ENCODE measurements at regions not wholly inside any gene's neighbourhood (a gene's known extent, or its start where the extent isn't known, plus 50 kb on each side); places are given as distances from the start of the nearest gene placed in this dataset.
"Not testable (repeated sequence)": the region's sequence is repeated elsewhere in the genome, so short reads cannot be mapped to it uniquely, and the experiment has no call there.

DNA sequence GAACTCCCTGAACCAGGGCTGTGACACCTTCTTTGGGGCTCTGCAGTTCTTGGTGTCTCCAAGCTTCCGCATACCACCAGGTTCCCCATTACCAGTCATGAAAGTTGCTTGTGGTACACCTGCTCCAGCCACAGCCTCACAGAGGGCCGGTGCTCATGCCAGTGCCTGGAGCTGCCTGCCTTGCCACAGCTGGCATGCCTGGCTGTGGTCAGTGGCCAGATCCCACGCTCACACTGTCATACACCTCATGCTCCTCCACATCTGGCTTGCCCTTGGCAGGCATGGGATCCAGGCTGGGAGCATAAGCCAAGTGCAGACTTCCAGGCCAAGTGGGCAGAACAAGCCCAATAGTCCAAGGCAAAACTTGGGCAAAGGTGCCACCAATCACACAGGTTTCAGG lies 1054.9 kb downstream of the SLITRK5 start:
- intact Hi-C loops (cut with DNase I; ENCODE audit: low total_unique reads) (no loop called here), in situ Hi-C loops (cut with MboI; ENCODE audit: low pct_ligation_motif_present in 1 of 4, low pct_unique_long_range_greater_than_20kb in 1 of 4, low sequenced_read_pairs in 3 of 4) (no loop called here)
- no peak for TF ChIP-seq POLR2A (IDR thresholded peaks at IDR 0.05)
- TF ChIP-seq POLR2AphosphoS5 (IDR thresholded peaks at IDR 0.05) = no peak
- TF ChIP-seq EP300 (IDR thresholded peaks at IDR 0.05; ENCODE audit: low read depth) = no peak
- TF ChIP-seq, protein P1, sequence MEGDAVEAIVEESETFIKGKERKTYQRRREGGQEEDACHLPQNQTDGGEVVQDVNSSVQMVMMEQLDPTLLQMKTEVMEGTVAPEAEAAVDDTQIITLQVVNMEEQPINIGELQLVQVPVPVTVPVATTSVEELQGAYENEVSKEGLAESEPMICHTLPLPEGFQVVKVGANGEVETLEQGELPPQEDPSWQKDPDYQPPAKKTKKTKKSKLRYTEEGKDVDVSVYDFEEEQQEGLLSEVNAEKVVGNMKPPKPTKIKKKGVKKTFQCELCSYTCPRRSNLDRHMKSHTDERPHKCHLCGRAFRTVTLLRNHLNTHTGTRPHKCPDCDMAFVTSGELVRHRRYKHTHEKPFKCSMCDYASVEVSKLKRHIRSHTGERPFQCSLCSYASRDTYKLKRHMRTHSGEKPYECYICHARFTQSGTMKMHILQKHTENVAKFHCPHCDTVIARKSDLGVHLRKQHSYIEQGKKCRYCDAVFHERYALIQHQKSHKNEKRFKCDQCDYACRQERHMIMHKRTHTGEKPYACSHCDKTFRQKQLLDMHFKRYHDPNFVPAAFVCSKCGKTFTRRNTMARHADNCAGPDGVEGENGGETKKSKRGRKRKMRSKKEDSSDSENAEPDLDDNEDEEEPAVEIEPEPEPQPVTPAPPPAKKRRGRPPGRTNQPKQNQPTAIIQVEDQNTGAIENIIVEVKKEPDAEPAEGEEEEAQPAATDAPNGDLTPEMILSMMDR (IDR thresholded peaks at IDR 0.05) = no peak
- no peaks in the 10 kb centered on the region for H3K27me3 ChIP-seq
- no peak for DNase-seq
- no peaks in the 10 kb centered on the region for H3K9me3 ChIP-seq
- H3K27ac ChIP-seq = no peak overlapping the region
- H3K4me3 ChIP-seq = no peak overlapping the region
- WGBS, 2 donors (ENCODE audit: low coverage in 1 of 2) = 83 to 85% methylated on average over 2 of the region's 3 CpGs
- H3K36me3 ChIP-seq = no peaks in the 10 kb centered on the region
- no peaks in the 10 kb centered on the region for H3K4me1 ChIP-seq

DNA sequence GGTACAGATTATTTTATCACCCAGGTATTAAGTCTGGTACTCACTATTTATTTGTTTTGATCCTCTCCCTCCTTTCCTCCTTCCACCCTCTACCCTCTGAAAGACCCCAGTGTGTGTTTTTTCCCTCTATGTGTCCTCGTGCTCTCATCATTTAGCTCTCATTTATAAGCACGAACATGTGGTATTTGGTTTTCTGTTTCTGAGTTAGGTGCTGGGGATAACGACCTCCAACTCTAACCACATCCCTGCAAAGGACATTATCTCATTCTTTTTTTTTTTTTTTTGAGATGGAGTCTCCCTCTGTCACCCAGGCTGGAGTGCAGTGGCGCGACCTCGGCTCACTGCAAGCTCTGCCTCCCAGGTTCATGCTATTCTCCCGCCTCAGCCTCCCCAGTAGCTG lies 1056.1 kb downstream of the SLITRK5 start:
- 78 to 89% methylated on average over 3 to 7 of the region's 7 CpGs for WGBS, 2 donors (ENCODE audit: low coverage in 1 of 2)
- not testable (repeated sequence) for H3K9me3 ChIP-seq

DNA sequence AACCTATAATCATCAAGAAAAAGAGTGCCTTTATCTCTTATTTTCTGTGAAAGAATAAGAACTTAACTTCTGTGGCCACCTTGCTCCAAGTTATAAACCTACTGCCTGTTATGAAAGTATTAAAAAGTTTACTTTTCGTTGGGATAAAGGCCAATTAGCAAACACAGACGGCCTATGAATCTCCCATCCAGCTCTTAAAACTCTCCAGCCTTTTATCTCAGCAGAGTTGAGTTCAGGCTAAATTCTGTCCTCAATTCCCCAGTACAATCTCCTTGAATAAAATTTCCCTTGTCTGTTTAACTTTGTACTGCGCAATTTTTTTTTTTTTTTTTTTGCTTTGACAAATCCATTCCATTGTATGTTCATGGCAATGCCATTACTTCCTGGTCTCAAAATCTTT lies 1058.4 kb downstream of the SLITRK5 start:
- H3K4me3 ChIP-seq = no peak overlapping the region
- TF ChIP-seq, protein P1 (IDR thresholded peaks at IDR 0.05) = no peak
- no peak for TF ChIP-seq POLR2A (IDR thresholded peaks at IDR 0.05)
- no peak for TF ChIP-seq POLR2AphosphoS5 (IDR thresholded peaks at IDR 0.05)
- TF ChIP-seq EP300 (IDR thresholded peaks at IDR 0.05; ENCODE audit: low read depth) = no peak
- H3K4me1 ChIP-seq = no peaks in the 10 kb centered on the region
- H3K27ac ChIP-seq = no peak overlapping the region
- no peaks in the 10 kb centered on the region for H3K9me3 ChIP-seq
- no peaks in the 10 kb centered on the region for H3K36me3 ChIP-seq
- no peak for DNase-seq
- WGBS, 2 donors (ENCODE audit: low coverage in 1 of 2) = 42 to 47% methylated on average over 3 of the region's 3 CpGs
- H3K27me3 ChIP-seq = no peaks in the 10 kb centered on the region
- in situ Hi-C loops (cut with MboI; ENCODE audit: low pct_ligation_motif_present in 1 of 4, low pct_unique_long_range_greater_than_20kb in 1 of 4, low sequenced_read_pairs in 3 of 4) = no loop called here
- intact Hi-C loops (cut with DNase I; ENCODE audit: low total_unique reads) = no loop called here

More for the DNA sequence above, 1056.1 kb downstream of the SLITRK5 start:
- intact Hi-C loops (cut with DNase I; ENCODE audit: low total_unique reads); H3K4me3 ChIP-seq; in situ Hi-C loops (cut with MboI; ENCODE audit: low pct_ligation_motif_present in 1 of 4, low pct_unique_long_range_greater_than_20kb in 1 of 4, low sequenced_read_pairs in 3 of 4); H3K4me1 ChIP-seq; H3K27me3 ChIP-seq; H3K27ac ChIP-seq; DNase-seq; H3K36me3 ChIP-seq: not testable (repeated sequence)

DNA sequence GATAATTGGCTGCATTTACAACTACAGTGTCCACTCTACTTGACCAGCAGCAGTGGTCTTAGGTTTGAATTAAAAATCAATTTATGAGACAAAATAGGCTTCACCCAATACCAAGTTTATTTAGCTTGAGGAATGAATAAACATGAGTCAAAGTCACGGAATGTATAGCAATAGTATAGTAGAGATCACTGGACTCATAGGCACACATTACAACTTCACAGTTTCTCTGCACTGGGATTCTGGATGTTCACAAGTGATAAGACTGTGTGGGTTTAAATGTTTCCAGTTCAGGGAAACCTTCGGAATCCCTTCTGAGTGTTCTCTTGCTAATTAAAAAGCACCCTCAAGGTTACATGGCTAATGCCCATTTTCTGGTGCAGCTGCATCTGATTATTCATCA lies 1064.9 kb downstream of the SLITRK5 start:
- H3K9me3 ChIP-seq = no peaks in the 10 kb centered on the region
- H3K4me3 ChIP-seq = no peak overlapping the region
- 59 to 80% methylated on average over 1 to 2 of the region's 2 CpGs for WGBS, 2 donors (ENCODE audit: low coverage in 1 of 2)
- H3K36me3 ChIP-seq = no peaks in the 10 kb centered on the region
- H3K27me3 ChIP-seq = no peaks in the 10 kb centered on the region
- intact Hi-C loops (cut with DNase I; ENCODE audit: low total_unique reads) (no loop called here), in situ Hi-C loops (cut with MboI; ENCODE audit: low pct_ligation_motif_present in 1 of 4, low pct_unique_long_range_greater_than_20kb in 1 of 4, low sequenced_read_pairs in 3 of 4) (no loop called here)
- TF ChIP-seq EP300 (IDR thresholded peaks at IDR 0.05; ENCODE audit: low read depth) (no peak), POLR2AphosphoS5 (IDR thresholded peaks at IDR 0.05) (no peak), POLR2A (IDR thresholded peaks at IDR 0.05) (no peak)
- TF ChIP-seq, protein P1 (IDR thresholded peaks at IDR 0.05) = no peak
- no peak for DNase-seq
- H3K4me1 ChIP-seq = no peaks in the 10 kb centered on the region
- H3K27ac ChIP-seq = no peak overlapping the region

DNA sequence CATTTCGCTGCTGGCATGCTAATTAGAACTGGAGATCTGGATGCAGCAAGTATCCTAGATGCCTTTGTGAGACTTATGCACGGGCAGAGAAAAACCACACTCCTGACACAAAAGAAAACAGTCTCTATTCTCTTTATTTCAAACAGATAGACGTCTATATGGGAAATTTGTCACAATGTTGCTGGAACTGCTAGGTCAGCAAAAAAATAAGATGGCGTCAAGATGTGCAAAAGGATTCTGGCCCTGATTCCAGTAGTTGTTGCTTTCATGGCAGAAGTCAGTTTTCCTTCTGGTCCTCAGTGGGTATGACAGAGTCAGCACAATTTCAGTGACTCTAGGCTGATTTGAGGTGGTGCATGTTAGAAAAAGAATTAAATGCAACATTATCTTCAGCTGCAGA lies 1068.0 kb downstream of the SLITRK5 start:
- H3K4me1 ChIP-seq = no peaks in the 10 kb centered on the region
- no peaks in the 10 kb centered on the region for H3K27me3 ChIP-seq
- no peaks in the 10 kb centered on the region for H3K9me3 ChIP-seq
- intact Hi-C loops (cut with DNase I; ENCODE audit: low total_unique reads) (no loop called here), in situ Hi-C loops (cut with MboI; ENCODE audit: low pct_ligation_motif_present in 1 of 4, low pct_unique_long_range_greater_than_20kb in 1 of 4, low sequenced_read_pairs in 3 of 4) (no loop called here)
- no peak for DNase-seq
- no peak for TF ChIP-seq POLR2A (IDR thresholded peaks at IDR 0.05)
- TF ChIP-seq, protein P1 (IDR thresholded peaks at IDR 0.05) = no peak
- TF ChIP-seq EP300 (IDR thresholded peaks at IDR 0.05; ENCODE audit: low read depth) = no peak
- no peak for TF ChIP-seq POLR2AphosphoS5 (IDR thresholded peaks at IDR 0.05)
- no peak overlapping the region for H3K27ac ChIP-seq
- H3K4me3 ChIP-seq = no peak overlapping the region
- no peaks in the 10 kb centered on the region for H3K36me3 ChIP-seq
- WGBS, 2 donors (ENCODE audit: low coverage in 1 of 2) = 68 to 82% methylated on average over 4 of the region's 4 CpGs
